Peyer's patch (tissue), 4 donors: ENCODE measurements at regions not wholly inside any gene's neighbourhood (a gene's known extent, or its start where the extent isn't known, plus 50 kb on each side); places are given as distances from the start of the nearest gene placed in this dataset.
"Not testable (repeated sequence)": the region's sequence is repeated elsewhere in the genome, so short reads cannot be mapped to it uniquely, and the experiment has no call there.

Source experiments
- DNase-seq, 3 donors: peaks; one replicate each; pipeline ENCODE4 v3.0.0-alpha.2; 2017 to 2019
- H3K27ac ChIP-seq, 4 donors: fragments of 200-600 bp; sonication (generic); one replicate each; pipeline ENCODE4 v1.5.1; 2016 to 2019
- H3K27me3 ChIP-seq, 2 donors: fragments of 200-600 bp; sonication (generic); one replicate each; pipeline ENCODE4 v1.5.1; 2019
- H3K36me3 ChIP-seq, 3 donors: fragments of 200-600 bp; sonication (generic); one replicate each; pipeline ENCODE4 v1.5.1; 2016 to 2019
- H3K4me1 ChIP-seq, 4 donors: fragments of 200-600 bp; sonication (generic); one replicate each; pipeline ENCODE4 v1.5.1; 2016 to 2019
- H3K4me3 ChIP-seq, 4 donors: fragments of 200-600 bp; sonication (generic); 1 replicate in 3 of 4; 2 replicates in 1 of 4; pipeline ENCODE4 v1.5.1; 2016 to 2019; ENCODE audit warnings: mild to moderate bottlenecking in 1 of 4
- H3K9me3 ChIP-seq, 4 donors: fragments of 200-600 bp; sonication (generic); one replicate each; pipeline ENCODE4 v1.5.1; 2016 to 2019; ENCODE audit warnings: mild to moderate bottlenecking in 1 of 4
- CTCF ChIP-seq, 6 experiments: fragments of 450-650 bp in 4 of 6; fragments of 200-600 bp in 2 of 6; sonication (generic) in 1 of 6; IDR thresholded peaks; one replicate each; pipeline ENCODE4 v1.5.1; 2017 to 2019; ENCODE audit warnings: antibody characterized with exemption in 6 of 6, mild to moderate bottlenecking in 3 of 6, moderate library complexity in 1 of 6
- POLR2A ChIP-seq, 2 donors: fragments of 450-650 bp; IDR thresholded peaks; one replicate each; pipeline ENCODE4 v1.5.1; 2017; ENCODE audit warnings: antibody characterized with exemption in 2 of 2, mild to moderate bottlenecking in 2 of 2, moderate library complexity in 2 of 2

- no peaks in the 10 kb centered on the region for H3K4me1 ChIP-seq
These were observed 139.7 kb downstream of the TSEN15 start for GRCh38 chr1:184191181-184191621.

GRCh38 chr1:184192796-184193195 is 141.3 kb downstream of the TSEN15 start:
- H3K4me1 ChIP-seq: no peaks in the 10 kb centered on the region
- no peaks in the 10 kb centered on the region for H3K27me3 ChIP-seq

More at GRCh38 chr1:184191181-184191621, 139.7 kb downstream of the TSEN15 start:
- no peak for TF ChIP-seq CTCF (IDR thresholded peaks at IDR 0.05)
- TF ChIP-seq POLR2A (IDR thresholded peaks at IDR 0.05): no peak
- H3K36me3 ChIP-seq: no peaks in the 10 kb centered on the region
- H3K27me3 ChIP-seq: no peaks in the 10 kb centered on the region
- DNase-seq: peak in 1 of 3 donors; percentile 54
- no peak overlapping the region for H3K4me3 ChIP-seq
- no peaks in the 10 kb centered on the region for H3K9me3 ChIP-seq
- H3K27ac ChIP-seq: no peak overlapping the region

GRCh38 chr1:184193451-184193850 is 141.9 kb downstream of the TSEN15 start:
- Histone ChIP-seq H3K4me3 (no peak overlapping the region), H3K27me3 (no peaks in the 10 kb centered on the region), H3K4me1 (no peaks in the 10 kb centered on the region), H3K9me3 (no peaks in the 10 kb centered on the region), H3K36me3 (no peaks in the 10 kb centered on the region), H3K27ac (no peak overlapping the region)
- TF ChIP-seq CTCF (IDR thresholded peaks at IDR 0.05): no peak
- no peak for TF ChIP-seq POLR2A (IDR thresholded peaks at IDR 0.05)
- no peak for DNase-seq

More at GRCh38 chr1:184192796-184193195, 141.3 kb downstream of the TSEN15 start:
- Histone ChIP-seq H3K9me3 (no peaks in the 10 kb centered on the region), H3K4me3 (no peak overlapping the region), H3K27ac (no peak overlapping the region), H3K36me3 (no peaks in the 10 kb centered on the region)
- DNase-seq: no peak
- TF ChIP-seq CTCF (IDR thresholded peaks at IDR 0.05): no peak
- no peak for TF ChIP-seq POLR2A (IDR thresholded peaks at IDR 0.05)

- no peaks in the 10 kb centered on the region for H3K4me1 ChIP-seq
- no peaks in the 10 kb centered on the region for H3K36me3 ChIP-seq
- H3K4me3 ChIP-seq: no peak overlapping the region
- H3K27ac ChIP-seq: no peak overlapping the region
- H3K9me3 ChIP-seq: no peaks in the 10 kb centered on the region
- TF ChIP-seq POLR2A (IDR thresholded peaks at IDR 0.05) (no peak), CTCF (IDR thresholded peaks at IDR 0.05) (no peak)
- no peak for DNase-seq
- no peaks in the 10 kb centered on the region for H3K27me3 ChIP-seq
These were observed 142.7 kb downstream of the TSEN15 start for GRCh38 chr1:184194236-184194635.

- H3K27me3 ChIP-seq, H3K36me3 ChIP-seq, H3K9me3 ChIP-seq, H3K27ac ChIP-seq, H3K4me1 ChIP-seq, H3K4me3 ChIP-seq, DNase-seq: not testable (repeated sequence)
These were observed 144.2 kb downstream of the TSEN15 start for GRCh38 chr1:184195722-184196121.

- Histone ChIP-seq H3K36me3 (no peaks in the 10 kb centered on the region), H3K27ac (no peak overlapping the region), H3K9me3 (no peaks in the 10 kb centered on the region), H3K4me3 (no peak overlapping the region), H3K4me1 (no peaks in the 10 kb centered on the region), H3K27me3 (no peaks in the 10 kb centered on the region)
- TF ChIP-seq POLR2A (IDR thresholded peaks at IDR 0.05) (no peak), CTCF (IDR thresholded peaks at IDR 0.05) (no peak)
- no peak for DNase-seq
These were observed 146.3 kb downstream of the TSEN15 start for GRCh38 chr1:184197831-184198230.
